ENCODE measurements at regions not wholly inside any gene's neighbourhood (a gene's known extent, or its start where the extent isn't known, plus 50 kb on each side); places are given as distances from the start of the nearest gene placed in this dataset.

DNA sequence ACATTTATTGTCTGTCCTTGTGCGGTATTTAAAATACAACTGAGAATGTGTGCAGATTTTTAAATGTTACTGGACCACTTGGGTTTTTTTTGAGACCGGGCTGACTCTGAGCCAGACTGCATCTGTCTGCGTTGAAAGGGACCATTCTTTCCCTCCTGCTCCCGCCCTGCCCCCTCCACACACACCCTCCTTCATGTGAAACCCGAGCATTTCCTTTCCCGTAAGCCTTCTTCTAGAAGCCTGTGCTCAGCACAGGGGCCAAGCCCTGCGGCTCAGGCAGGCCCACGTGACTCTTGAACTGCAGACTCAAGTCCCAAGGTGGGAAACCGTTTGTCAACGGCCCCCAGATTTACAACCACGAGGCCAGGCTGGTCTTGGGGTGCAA lies 82.7 kb upstream of the FOXC1 start:
- Histone ChIP-seq H3K27ac (ENCODE audit: low read length) (no peak overlapping the region), H3K4me3 (ENCODE audit: low read length) (no peak overlapping the region), H3K27me3 (ENCODE audit: control insufficient read depth, insufficient read depth, low read length) (peaks cover 4% of the 10 kb centered on the region), H3K36me3 (ENCODE audit: control insufficient read depth, insufficient read depth, low read length) (no peaks in the 10 kb centered on the region), H3K9me3 (ENCODE audit: control insufficient read depth, insufficient read depth, low read length) (no peaks in the 10 kb centered on the region), H3K4me1 (ENCODE audit: control insufficient read depth, insufficient read depth, low read length) (peaks cover 3% of the 10 kb centered on the region; the same call in 1 of the 2 replicates)
- no CpG with 5 or more reads among the region's 11 CpGs for WGBS (ENCODE audit: insufficient coverage, insufficient read length)
- DNase-seq (ENCODE audit: low read depth, low spot score): peak; percentile 20

DNA sequence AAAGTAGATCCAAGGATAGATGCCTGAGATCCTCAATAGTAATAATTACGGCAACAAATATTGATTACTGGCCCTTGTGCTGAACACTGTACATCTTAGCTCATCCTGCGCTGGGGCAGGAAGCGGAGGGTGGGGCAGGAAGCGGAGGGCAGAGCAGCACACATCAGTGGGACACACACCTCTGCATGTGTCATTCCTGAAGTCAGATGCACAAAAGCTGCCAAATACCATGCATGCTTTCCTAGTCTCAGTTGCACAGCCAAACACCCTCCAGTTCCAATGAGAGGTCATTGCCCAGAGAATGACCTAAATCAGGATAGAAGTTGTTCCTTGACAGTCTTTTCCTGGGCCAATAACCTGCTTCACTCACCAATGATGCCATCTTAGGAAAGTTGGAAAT lies 74.4 kb upstream of the FOXC1 start:
- DNase-seq (ENCODE audit: low read depth, low spot score): no peak
- no peaks in the 10 kb centered on the region for H3K9me3 ChIP-seq (ENCODE audit: control insufficient read depth, insufficient read depth, low read length)
- no CpG with 5 or more reads among the region's 4 CpGs for WGBS (ENCODE audit: insufficient coverage, insufficient read length)
- no peaks in the 10 kb centered on the region; the same call in 1 of the 2 replicates for H3K4me1 ChIP-seq (ENCODE audit: control insufficient read depth, insufficient read depth, low read length)
- no peaks in the 10 kb centered on the region for H3K27me3 ChIP-seq (ENCODE audit: control insufficient read depth, insufficient read depth, low read length)
- no peak overlapping the region for H3K27ac ChIP-seq (ENCODE audit: low read length)
- H3K36me3 ChIP-seq (ENCODE audit: control insufficient read depth, insufficient read depth, low read length): no peaks in the 10 kb centered on the region
- H3K4me3 ChIP-seq (ENCODE audit: low read length): no peak overlapping the region

DNA sequence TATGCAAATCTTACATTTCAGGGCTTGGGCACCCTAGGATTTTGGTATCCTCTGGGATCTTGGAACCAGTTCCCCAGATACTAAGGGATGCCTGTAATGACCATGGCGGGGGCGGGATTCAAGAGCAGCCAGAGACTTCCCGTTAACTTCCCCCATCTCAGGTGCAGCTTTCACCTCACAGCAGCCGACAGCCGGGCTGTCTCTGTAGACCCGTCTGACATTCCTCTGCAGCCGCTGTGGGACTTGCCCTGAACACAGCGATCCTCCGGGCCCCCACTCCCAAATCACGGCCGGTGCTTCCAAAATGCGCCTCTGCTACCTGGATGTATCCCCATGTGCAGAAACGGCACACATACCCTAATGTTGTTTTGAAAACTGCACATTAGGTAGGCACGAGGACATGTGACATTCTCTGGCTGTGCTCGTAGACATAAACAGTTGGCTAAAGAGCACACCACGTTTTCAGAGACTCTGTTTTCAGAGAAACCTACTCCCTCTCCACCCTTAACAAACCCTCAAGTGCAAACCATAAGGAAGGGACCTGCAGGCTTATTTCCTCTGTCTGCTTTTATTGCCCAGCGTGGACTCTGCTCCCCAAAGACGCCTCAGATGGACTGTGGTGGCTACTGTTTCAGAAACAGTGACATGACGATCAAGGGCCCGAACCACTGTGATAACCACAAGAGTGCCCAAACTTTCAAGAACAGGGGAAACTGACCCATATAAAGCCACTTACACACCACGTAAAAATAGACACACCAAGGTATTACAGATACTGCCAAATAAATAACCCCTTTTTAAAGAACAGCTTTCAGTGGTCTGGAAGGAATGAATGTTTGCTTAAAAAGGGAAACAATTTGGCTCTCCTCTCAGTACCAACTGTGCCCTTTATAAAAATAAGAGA lies 72.9 kb upstream of the FOXC1 start:
- Histone ChIP-seq H3K36me3 (ENCODE audit: control insufficient read depth, insufficient read depth, low read length) (no peaks in the 10 kb centered on the region), H3K4me1 (ENCODE audit: control insufficient read depth, insufficient read depth, low read length) (no peaks in the 10 kb centered on the region; the same call in 1 of the 2 replicates), H3K27ac (ENCODE audit: low read length) (no peak overlapping the region), H3K27me3 (ENCODE audit: control insufficient read depth, insufficient read depth, low read length) (no peaks in the 10 kb centered on the region), H3K9me3 (ENCODE audit: control insufficient read depth, insufficient read depth, low read length) (no peaks in the 10 kb centered on the region), H3K4me3 (ENCODE audit: low read length) (no peak overlapping the region)
- no CpG with 5 or more reads among the region's 21 CpGs for WGBS (ENCODE audit: insufficient coverage, insufficient read length)
- no peak for DNase-seq (ENCODE audit: low read depth, low spot score)

DNA sequence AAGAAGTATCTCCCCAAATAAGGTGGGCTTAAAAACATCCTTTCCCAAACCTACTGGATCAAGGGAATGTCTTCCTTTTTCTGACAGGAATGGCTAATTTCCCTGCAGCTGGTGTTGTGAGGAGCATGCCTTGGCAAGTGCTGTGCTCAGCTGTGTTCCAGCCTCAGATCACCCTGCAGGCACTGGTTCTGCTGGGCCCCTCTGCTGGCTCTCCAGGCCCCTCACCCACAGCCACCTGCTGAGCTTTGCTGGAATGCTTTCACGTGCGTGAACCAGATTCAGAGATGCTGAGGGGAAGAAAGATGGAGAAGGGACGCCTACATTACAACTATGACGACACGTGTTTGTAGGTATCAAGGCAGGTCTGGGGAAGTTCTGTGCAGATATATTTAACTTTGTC lies 71.3 kb upstream of the FOXC1 start:
- no peak overlapping the region for H3K4me3 ChIP-seq (ENCODE audit: low read length)
- no peak overlapping the region for H3K27ac ChIP-seq (ENCODE audit: low read length)
- H3K27me3 ChIP-seq (ENCODE audit: control insufficient read depth, insufficient read depth, low read length): no peaks in the 10 kb centered on the region
- DNase-seq (ENCODE audit: low read depth, low spot score): no peak
- no peaks in the 10 kb centered on the region for H3K36me3 ChIP-seq (ENCODE audit: control insufficient read depth, insufficient read depth, low read length)
- no peaks in the 10 kb centered on the region for H3K9me3 ChIP-seq (ENCODE audit: control insufficient read depth, insufficient read depth, low read length)
- no peaks in the 10 kb centered on the region; the same call in 1 of the 2 replicates for H3K4me1 ChIP-seq (ENCODE audit: control insufficient read depth, insufficient read depth, low read length)
- WGBS (ENCODE audit: insufficient coverage, insufficient read length): no CpG with 5 or more reads among the region's 5 CpGs

DNA sequence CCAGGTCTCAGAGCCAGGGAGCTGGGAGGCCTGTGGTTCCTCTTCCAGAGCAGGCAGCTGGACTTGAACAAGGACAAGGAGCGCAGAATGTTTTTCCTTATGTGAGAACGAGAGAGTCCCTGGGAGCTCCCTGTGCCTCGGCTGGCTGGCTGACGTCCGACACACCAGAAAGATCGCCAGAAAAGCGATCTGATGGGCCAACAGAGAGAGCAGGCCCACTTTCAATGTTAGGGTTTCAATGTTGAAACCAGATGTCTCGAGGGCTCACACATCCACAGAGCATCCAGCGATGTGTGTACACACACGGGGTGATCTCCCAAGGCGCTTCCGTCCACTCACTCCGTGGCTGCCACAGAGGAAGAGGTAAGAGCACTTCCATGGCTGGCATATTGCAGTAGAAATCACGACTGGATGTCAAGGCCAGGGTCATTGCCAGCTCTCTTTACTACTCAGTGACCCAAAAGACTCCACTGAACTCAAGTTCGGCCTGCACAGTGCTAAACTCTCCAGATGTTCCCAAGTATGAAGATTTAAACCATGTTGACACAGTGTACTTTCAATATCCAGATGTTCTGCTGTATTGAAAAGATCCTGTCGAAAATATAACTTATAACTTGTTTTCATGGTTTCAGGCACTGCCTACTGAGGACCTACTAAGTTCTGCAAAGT lies 70.8 kb upstream of the FOXC1 start:
- no peaks in the 10 kb centered on the region for H3K27me3 ChIP-seq (ENCODE audit: control insufficient read depth, insufficient read depth, low read length)
- H3K4me3 ChIP-seq (ENCODE audit: low read length): no peak overlapping the region
- H3K4me1 ChIP-seq (ENCODE audit: control insufficient read depth, insufficient read depth, low read length): no peaks in the 10 kb centered on the region; the same call in 1 of the 2 replicates
- H3K36me3 ChIP-seq (ENCODE audit: control insufficient read depth, insufficient read depth, low read length): no peaks in the 10 kb centered on the region
- DNase-seq (ENCODE audit: low read depth, low spot score): no peak
- no peak overlapping the region for H3K27ac ChIP-seq (ENCODE audit: low read length)
- no peaks in the 10 kb centered on the region for H3K9me3 ChIP-seq (ENCODE audit: control insufficient read depth, insufficient read depth, low read length)
- WGBS (ENCODE audit: insufficient coverage, insufficient read length): no CpG with 5 or more reads among the region's 16 CpGs

DNA sequence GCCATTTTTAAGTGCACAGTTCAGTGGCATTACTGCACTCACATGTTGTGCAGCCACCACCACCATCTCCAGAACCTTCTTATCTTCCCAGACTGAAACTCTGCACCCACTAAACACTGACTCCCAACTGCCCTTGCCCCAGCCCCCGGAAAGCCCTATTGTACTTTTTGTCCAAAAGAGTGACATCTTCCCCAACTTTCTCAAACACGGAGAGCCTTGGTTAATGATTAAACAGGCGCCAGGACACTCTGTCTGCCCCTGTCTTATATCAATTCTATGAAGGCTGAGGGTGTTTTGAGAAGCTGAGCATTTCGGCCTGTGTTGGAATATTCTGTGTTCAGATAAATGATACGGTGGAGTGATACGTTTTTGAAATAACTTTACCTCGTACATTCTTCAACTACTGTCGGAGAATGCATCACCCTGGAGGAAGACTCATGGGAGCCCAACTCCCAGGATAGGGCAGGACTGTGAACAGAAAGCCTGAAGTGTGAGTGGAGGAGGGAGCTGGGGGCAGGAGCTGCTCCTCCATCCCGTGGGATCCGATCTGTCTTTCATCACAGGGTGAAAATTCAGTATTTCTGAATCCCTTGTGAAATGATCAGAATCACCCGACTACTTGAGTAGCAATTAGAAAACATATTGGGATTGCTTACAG lies 68.7 kb upstream of the FOXC1 start:
- no peak overlapping the region for H3K27ac ChIP-seq (ENCODE audit: low read length)

DNA sequence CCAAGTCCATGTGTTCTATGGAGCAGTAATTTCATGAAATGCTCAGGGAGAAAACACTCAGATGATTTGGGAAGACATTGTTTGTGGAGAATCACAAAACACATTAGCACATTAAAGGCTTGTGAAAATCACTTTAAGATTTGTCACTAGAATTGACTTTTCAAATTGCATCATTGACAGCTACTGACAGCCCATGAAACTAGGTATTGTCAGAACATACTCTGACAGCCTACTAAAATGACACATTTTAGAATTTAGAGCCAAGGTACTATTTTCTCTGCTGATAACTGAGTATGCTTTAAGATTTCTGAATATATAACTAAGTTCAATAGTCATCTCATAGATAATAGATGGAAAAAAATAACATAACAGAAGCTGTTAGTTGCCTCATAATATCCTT lies 67.4 kb upstream of the FOXC1 start:
- no peak for DNase-seq (ENCODE audit: low read depth, low spot score)
- H3K9me3 ChIP-seq (ENCODE audit: control insufficient read depth, insufficient read depth, low read length): no peaks in the 10 kb centered on the region
- H3K27me3 ChIP-seq (ENCODE audit: control insufficient read depth, insufficient read depth, low read length): no peaks in the 10 kb centered on the region
- no peak overlapping the region for H3K4me3 ChIP-seq (ENCODE audit: low read length)
- H3K4me1 ChIP-seq (ENCODE audit: control insufficient read depth, insufficient read depth, low read length): no peaks in the 10 kb centered on the region
- H3K36me3 ChIP-seq (ENCODE audit: control insufficient read depth, insufficient read depth, low read length): no peaks in the 10 kb centered on the region
- no peak overlapping the region for H3K27ac ChIP-seq (ENCODE audit: low read length)

More for the DNA sequence above, 68.7 kb upstream of the FOXC1 start:
- no CpG with 5 or more reads among the region's 11 CpGs for WGBS (ENCODE audit: insufficient coverage, insufficient read length)
- Histone ChIP-seq H3K36me3 (ENCODE audit: control insufficient read depth, insufficient read depth, low read length) (no peaks in the 10 kb centered on the region), H3K9me3 (ENCODE audit: control insufficient read depth, insufficient read depth, low read length) (no peaks in the 10 kb centered on the region), H3K27me3 (ENCODE audit: control insufficient read depth, insufficient read depth, low read length) (no peaks in the 10 kb centered on the region), H3K4me3 (ENCODE audit: low read length) (no peak overlapping the region), H3K4me1 (ENCODE audit: control insufficient read depth, insufficient read depth, low read length) (no peaks in the 10 kb centered on the region; the same call in 1 of the 2 replicates)
- no peak for DNase-seq (ENCODE audit: low read depth, low spot score)

DNA sequence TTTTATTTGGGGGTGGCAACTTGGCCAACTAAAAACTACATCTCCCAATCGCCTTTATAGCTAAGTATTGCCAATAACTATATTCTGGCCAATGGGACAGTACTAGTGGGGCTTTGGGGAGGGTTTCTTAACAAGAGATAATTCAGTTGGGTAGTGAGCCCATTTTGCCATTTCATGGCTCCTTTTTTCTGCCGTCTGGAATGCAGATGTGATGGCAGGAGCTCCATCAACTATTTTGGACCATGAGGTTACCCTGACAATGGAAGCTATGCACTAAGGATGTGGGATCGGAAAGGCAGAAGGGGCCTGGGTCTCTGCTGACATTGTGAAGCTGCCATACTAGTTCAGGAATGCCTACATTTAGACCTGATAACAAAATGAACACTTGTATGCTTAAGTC lies 67.0 kb upstream of the FOXC1 start:
- Histone ChIP-seq H3K4me1 (ENCODE audit: control insufficient read depth, insufficient read depth, low read length) (no peaks in the 10 kb centered on the region), H3K27ac (ENCODE audit: low read length) (no peak overlapping the region), H3K4me3 (ENCODE audit: low read length) (no peak overlapping the region), H3K9me3 (ENCODE audit: control insufficient read depth, insufficient read depth, low read length) (no peaks in the 10 kb centered on the region), H3K36me3 (ENCODE audit: control insufficient read depth, insufficient read depth, low read length) (no peaks in the 10 kb centered on the region), H3K27me3 (ENCODE audit: control insufficient read depth, insufficient read depth, low read length) (no peaks in the 10 kb centered on the region)
- DNase-seq (ENCODE audit: low read depth, low spot score): no peak
- no CpG with 5 or more reads among the region's 3 CpGs for WGBS (ENCODE audit: insufficient coverage, insufficient read length)

DNA sequence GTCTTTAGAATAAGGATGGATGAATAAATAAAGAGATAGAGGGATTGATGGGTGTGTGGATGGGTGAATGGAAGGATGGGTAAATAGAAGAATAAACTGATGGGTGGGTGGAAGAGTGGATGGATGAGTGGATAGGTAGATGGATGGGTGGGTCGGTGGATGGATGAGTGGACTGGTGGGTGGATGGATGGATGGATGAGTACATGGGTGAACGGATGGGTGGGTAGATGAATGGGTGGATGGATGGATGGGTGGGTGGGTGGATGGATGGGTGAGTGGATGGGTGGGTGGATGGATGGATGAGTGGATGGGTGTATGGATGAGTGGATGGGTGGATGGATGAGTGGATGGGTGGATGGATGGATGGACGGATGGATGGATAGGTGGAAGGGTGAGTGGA lies 65.7 kb upstream of the FOXC1 start:
- Histone ChIP-seq H3K9me3 (ENCODE audit: control insufficient read depth, insufficient read depth, low read length) (no peaks in the 10 kb centered on the region), H3K4me3 (ENCODE audit: low read length) (no peak overlapping the region), H3K4me1 (ENCODE audit: control insufficient read depth, insufficient read depth, low read length) (no peaks in the 10 kb centered on the region), H3K36me3 (ENCODE audit: control insufficient read depth, insufficient read depth, low read length) (no peaks in the 10 kb centered on the region), H3K27me3 (ENCODE audit: control insufficient read depth, insufficient read depth, low read length) (no peaks in the 10 kb centered on the region), H3K27ac (ENCODE audit: low read length) (no peak overlapping the region)
- DNase-seq (ENCODE audit: low read depth, low spot score): no peak
- 94% methylated on average over 1 of the region's 3 CpGs for WGBS (ENCODE audit: insufficient coverage, insufficient read length)

DNA sequence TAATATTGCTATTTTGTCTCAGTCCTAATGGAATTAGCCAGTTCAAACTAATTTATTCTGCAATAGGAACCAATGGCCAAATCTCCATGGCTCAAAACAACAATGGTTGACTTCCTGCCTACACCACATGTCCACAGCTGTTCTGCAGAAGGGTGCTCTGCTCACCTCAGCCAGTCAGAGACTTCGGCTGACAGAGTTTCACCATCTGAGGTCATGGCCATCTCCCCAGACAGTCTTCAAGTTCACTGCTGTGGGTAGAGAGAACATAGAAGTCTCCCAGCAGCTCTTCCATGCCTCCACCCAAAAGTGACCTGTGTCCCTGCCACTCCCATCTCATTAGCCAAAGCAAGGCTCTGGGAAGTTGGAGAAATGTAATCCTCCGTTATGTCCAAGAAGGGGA lies 65.1 kb upstream of the FOXC1 start:
- WGBS (ENCODE audit: insufficient coverage, insufficient read length): no CpG with 5 or more reads among the region's 2 CpGs
- no peak for DNase-seq (ENCODE audit: low read depth, low spot score)
- Histone ChIP-seq H3K27me3 (ENCODE audit: control insufficient read depth, insufficient read depth, low read length) (no peaks in the 10 kb centered on the region), H3K4me1 (ENCODE audit: control insufficient read depth, insufficient read depth, low read length) (no peaks in the 10 kb centered on the region), H3K4me3 (ENCODE audit: low read length) (no peak overlapping the region), H3K9me3 (ENCODE audit: control insufficient read depth, insufficient read depth, low read length) (no peaks in the 10 kb centered on the region), H3K36me3 (ENCODE audit: control insufficient read depth, insufficient read depth, low read length) (no peaks in the 10 kb centered on the region), H3K27ac (ENCODE audit: low read length) (no peak overlapping the region)
